IPS-15b (cell line): ENCODE measurements at regions not wholly inside any gene's neighbourhood (a gene's known extent, or its start where the extent isn't known, plus 50 kb on each side); places are given as distances from the start of the nearest gene placed in this dataset.
"Not testable (repeated sequence)": the region's sequence is repeated elsewhere in the genome, so short reads cannot be mapped to it uniquely, and the experiment has no call there.

ENCODE experiments used
- H3K27me3 ChIP-seq: one replicate; pipeline ENCODE4 v1.6.1; 2013; ENCODE audit warnings: low read length; ENCODE audit not compliant: control insufficient read depth, insufficient read depth
- H3K36me3 ChIP-seq: one replicate; pipeline ENCODE4 v1.6.1; 2013; ENCODE audit warnings: low read length; ENCODE audit not compliant: control insufficient read depth, insufficient read depth
- H3K4me1 ChIP-seq: one replicate; pipeline ENCODE4 v1.6.1; 2013; ENCODE audit warnings: mild to moderate bottlenecking, low read length; ENCODE audit not compliant: control insufficient read depth, insufficient read depth
- H3K4me3 ChIP-seq: one replicate; pipeline ENCODE4 v1.5.1; 2013; ENCODE audit warnings: low read depth, low read length
- H3K9ac ChIP-seq: one replicate; pipeline ENCODE4 v1.6.1; 2013; ENCODE audit warnings: low read depth, mild to moderate bottlenecking, low read length
- H3K9me3 ChIP-seq: one replicate; pipeline ENCODE4 v1.6.1; 2013; ENCODE audit warnings: mild to moderate bottlenecking, low read length; ENCODE audit not compliant: control insufficient read depth, insufficient read depth

- H3K4me1 ChIP-seq: peaks cover 14% of the 10 kb centered on the region
- no peak overlapping the region for H3K4me3 ChIP-seq
- no peak overlapping the region for H3K9ac ChIP-seq
- H3K36me3 ChIP-seq: no peaks in the 10 kb centered on the region
- H3K27me3 ChIP-seq: no peaks in the 10 kb centered on the region
- H3K9me3 ChIP-seq: peaks cover 3% of the 10 kb centered on the region
Observed at GRCh38 chr3:40925231-40925630, 274.1 kb upstream of the CTNNB1 start.

GRCh38 chr3:40930131-40930538, 269.2 kb upstream of the CTNNB1 start:
- no peak overlapping the region for H3K4me3 ChIP-seq
- peaks cover 7% of the 10 kb centered on the region for H3K4me1 ChIP-seq
- H3K9me3 ChIP-seq: no peaks in the 10 kb centered on the region
- H3K9ac ChIP-seq: no peak overlapping the region
- no peaks in the 10 kb centered on the region for H3K27me3 ChIP-seq
- no peaks in the 10 kb centered on the region for H3K36me3 ChIP-seq

GRCh38 chr3:40930756-40931155, 268.5 kb upstream of the CTNNB1 start:
- Histone ChIP-seq H3K4me1 (peaks cover 2% of the 10 kb centered on the region), H3K36me3 (no peaks in the 10 kb centered on the region), H3K27me3 (no peaks in the 10 kb centered on the region), H3K9me3 (no peaks in the 10 kb centered on the region), H3K9ac (no peak overlapping the region), H3K4me3 (no peak overlapping the region)

GRCh38 chr3:40938591-40938990, 260.7 kb upstream of the CTNNB1 start:
- Histone ChIP-seq H3K9me3 (no peaks in the 10 kb centered on the region), H3K36me3 (no peaks in the 10 kb centered on the region), H3K4me3 (no peak overlapping the region), H3K9ac (no peak overlapping the region), H3K27me3 (no peaks in the 10 kb centered on the region), H3K4me1 (no peaks in the 10 kb centered on the region)

GRCh38 chr3:40939030-40939740, 260.1 kb upstream of the CTNNB1 start:
- Histone ChIP-seq H3K4me1 (no peaks in the 10 kb centered on the region), H3K9ac (no peak overlapping the region), H3K4me3 (no peak overlapping the region), H3K27me3 (no peaks in the 10 kb centered on the region), H3K36me3 (no peaks in the 10 kb centered on the region), H3K9me3 (no peaks in the 10 kb centered on the region)

GRCh38 chr3:40939741-40940130, 259.6 kb upstream of the CTNNB1 start:
- Histone ChIP-seq H3K4me3 (no peak overlapping the region), H3K27me3 (no peaks in the 10 kb centered on the region), H3K9ac (no peak overlapping the region), H3K36me3 (no peaks in the 10 kb centered on the region), H3K4me1 (no peaks in the 10 kb centered on the region), H3K9me3 (no peaks in the 10 kb centered on the region)

- H3K27me3 ChIP-seq: no peaks in the 10 kb centered on the region
- no peak overlapping the region for H3K4me3 ChIP-seq
- H3K9ac ChIP-seq: no peak overlapping the region
- no peaks in the 10 kb centered on the region for H3K36me3 ChIP-seq
- H3K4me1 ChIP-seq: no peaks in the 10 kb centered on the region
- H3K9me3 ChIP-seq: no peaks in the 10 kb centered on the region
Observed at GRCh38 chr3:40940651-40941050, 258.7 kb upstream of the CTNNB1 start.

- not testable (repeated sequence) for H3K9me3 ChIP-seq, H3K9ac ChIP-seq, H3K4me1 ChIP-seq, H3K36me3 ChIP-seq, H3K27me3 ChIP-seq, H3K4me3 ChIP-seq
Observed at GRCh38 chr3:40947022-40947421, 252.3 kb upstream of the CTNNB1 start.

GRCh38 chr3:40949347-40949746, 250.0 kb upstream of the CTNNB1 start:
- not testable (repeated sequence) for H3K4me3 ChIP-seq, H3K36me3 ChIP-seq

GRCh38 chr3:40951636-40952035, 247.7 kb upstream of the CTNNB1 start:
- Histone ChIP-seq H3K27me3 (no peaks in the 10 kb centered on the region), H3K4me1 (no peaks in the 10 kb centered on the region), H3K9me3 (no peaks in the 10 kb centered on the region), H3K9ac (no peak overlapping the region), H3K36me3 (no peaks in the 10 kb centered on the region), H3K4me3 (no peak overlapping the region)

More at GRCh38 chr3:40949347-40949746, 250.0 kb upstream of the CTNNB1 start:
- H3K4me1 ChIP-seq, H3K9ac ChIP-seq, H3K9me3 ChIP-seq, H3K27me3 ChIP-seq: not testable (repeated sequence)

- Histone ChIP-seq H3K4me1 (no peaks in the 10 kb centered on the region), H3K27me3 (no peaks in the 10 kb centered on the region), H3K4me3 (no peak overlapping the region), H3K9ac (no peak overlapping the region), H3K9me3 (no peaks in the 10 kb centered on the region), H3K36me3 (no peaks in the 10 kb centered on the region)
Observed at GRCh38 chr3:40961104-40961857, 238.0 kb upstream of the CTNNB1 start.

- Histone ChIP-seq H3K36me3 (no peaks in the 10 kb centered on the region), H3K4me1 (no peaks in the 10 kb centered on the region), H3K9me3 (no peaks in the 10 kb centered on the region), H3K27me3 (no peaks in the 10 kb centered on the region), H3K9ac (no peak overlapping the region), H3K4me3 (no peak overlapping the region)
Observed at GRCh38 chr3:40962721-40963120, 236.6 kb upstream of the CTNNB1 start.
